OCI-LY7 (cell line): ENCODE measurements at regions not wholly inside any gene's neighbourhood (a gene's known extent, or its start where the extent isn't known, plus 50 kb on each side); places are given as distances from the start of the nearest gene placed in this dataset.

Experiments
- BruUV-seq: library from RNA; stranded (reverse); fragments of 400-500 nt; replicated peaks from 2 replicates; lab custom pipeline; 2021; lab: Mats Ljungman, UMichigan
- CTCF ChIA-PET: fragments of 300-600 bp; sonication (Branson Sonifier 250); formaldehyde crosslinking; loops from one replicate; lab custom pipeline; 2022; ENCODE audit warnings: antibody characterized with exemption; ENCODE audit not compliant: unreplicated experiment; lab: Charles Lee
- POLR2A ChIA-PET: fragments of 300-600 bp; sonication (Branson Sonifier 250); formaldehyde crosslinking; loops from one replicate; lab custom pipeline; 2022; ENCODE audit warnings: antibody characterized with exemption; lab: Charles Lee
- DNase-seq: peaks from one replicate; pipeline ENCODE4 v3.0.0-alpha.2; 2015; ENCODE audit warnings: low spot score
- H2AFZ ChIP-seq: fragments of 200-600 bp; sonication (generic), shearing (Covaris generic); 2 replicates; pipeline ENCODE4 v1.6.1; 2014; ENCODE audit warnings: mild to moderate bottlenecking, antibody characterized with exemption, low read length, moderate library complexity
- H3K27ac ChIP-seq: fragments of 200-600 bp; sonication (generic); 2 replicates; pipeline ENCODE4 v1.5.1; 2014; ENCODE audit warnings: mixed run types, low read depth, mild to moderate bottlenecking, moderate library complexity, low read length, inconsistent platforms; ENCODE audit not compliant: poor library complexity, severe bottlenecking
- H3K36me3 ChIP-seq: fragments of 200-600 bp; sonication (generic); 2 replicates; pipeline ENCODE4 v1.6.1; 2014; ENCODE audit warnings: mild to moderate bottlenecking, antibody characterized with exemption, low read length, moderate library complexity, mixed read lengths; ENCODE audit not compliant: insufficient read depth
- H3K4me1 ChIP-seq: fragments of 200-600 bp; sonication (generic); 2 replicates; pipeline ENCODE4 v1.5.1; 2014; ENCODE audit warnings: mild to moderate bottlenecking, low read length; ENCODE audit not compliant: insufficient read depth, poor library complexity, severe bottlenecking
- H3K4me2 ChIP-seq: fragments of 200-600 bp; sonication (generic); 2 replicates; pipeline ENCODE4 v1.6.1; 2014; ENCODE audit warnings: mild to moderate bottlenecking, low read length
- H3K4me3 ChIP-seq: fragments of 200-600 bp; sonication (generic); 2 replicates; pipeline ENCODE4 v1.5.1; 2014; ENCODE audit warnings: mild to moderate bottlenecking, low read depth, low read length; ENCODE audit not compliant: poor library complexity, severe bottlenecking
- H3K79me2 ChIP-seq: fragments of 200-600 bp; sonication (generic); 2 replicates; pipeline ENCODE4 v1.6.1; 2016; ENCODE audit warnings: low read depth, mild to moderate bottlenecking, low read length, moderate library complexity, mixed read lengths; ENCODE audit not compliant: insufficient read depth
- H3K9me2 ChIP-seq: fragments of 200-600 bp; sonication (generic); 2 replicates; pipeline ENCODE4 v1.6.1; 2016; ENCODE audit warnings: mild to moderate bottlenecking, low read length, mixed read lengths; ENCODE audit not compliant: insufficient read depth
- H3K9me3 ChIP-seq: fragments of 200-600 bp; sonication (generic); 2 replicates; pipeline ENCODE4 v1.6.1; 2014; ENCODE audit warnings: mild to moderate bottlenecking, mixed run types, low read length, mixed read lengths
- H4K20me1 ChIP-seq: fragments of 200-600 bp; sonication (generic); 2 replicates; pipeline ENCODE4 v1.6.1; 2014; ENCODE audit warnings: mild to moderate bottlenecking, antibody characterized with exemption, low read length, moderate library complexity, mixed read lengths; ENCODE audit not compliant: insufficient read depth
- CTCF ChIP-seq: fragments of 200-600 bp; sonication (generic); conservative IDR thresholded peaks from 2 replicates; pipeline ENCODE4 v1.5.1; 2014; ENCODE audit warnings: mild to moderate bottlenecking, antibody characterized with exemption, low read length, moderate library complexity, mixed read lengths
- EZH2phosphoT487 ChIP-seq: fragments of 200-600 bp; sonication (generic); IDR thresholded peaks from 2 replicates; pipeline ENCODE4 v1.6.1; 2018; ENCODE audit warnings: low read depth, borderline replicate concordance, mild to moderate bottlenecking, mixed run types, antibody characterized with exemption, low read length, moderate library complexity, mixed read lengths
- intact Hi-C: fragments of 100-400 bp; cut with micrococcal nuclease; formaldehyde crosslinking; loops from one replicate; pipeline ENCODE4 v1.10.0; 2022; ENCODE audit not compliant: unreplicated experiment

GRCh38 chr4:171461191-171461590 is 352.0 kb upstream of the GALNTL6 start:
- intact Hi-C loops: no loop called here
- Histone ChIP-seq H3K79me2 (no peaks in the 10 kb centered on the region), H3K4me3 (no peak overlapping the region), H2AFZ (no peak overlapping the region), H3K27ac (no peak overlapping the region), H3K36me3 (no peaks in the 10 kb centered on the region), H4K20me1 (no peaks in the 10 kb centered on the region), H3K9me3 (no peaks in the 10 kb centered on the region), H3K4me2 (no peak overlapping the region), H3K9me2 (no peaks in the 10 kb centered on the region), H3K4me1 (no peaks in the 10 kb centered on the region)
- no peak for TF ChIP-seq CTCF
- no peak for TF ChIP-seq EZH2phosphoT487
- DNase-seq: no peak
- BruUV-seq: no TSS peak
- ChIA-PET POLR2A (no interaction called here), CTCF (no interaction called here)

DNA sequence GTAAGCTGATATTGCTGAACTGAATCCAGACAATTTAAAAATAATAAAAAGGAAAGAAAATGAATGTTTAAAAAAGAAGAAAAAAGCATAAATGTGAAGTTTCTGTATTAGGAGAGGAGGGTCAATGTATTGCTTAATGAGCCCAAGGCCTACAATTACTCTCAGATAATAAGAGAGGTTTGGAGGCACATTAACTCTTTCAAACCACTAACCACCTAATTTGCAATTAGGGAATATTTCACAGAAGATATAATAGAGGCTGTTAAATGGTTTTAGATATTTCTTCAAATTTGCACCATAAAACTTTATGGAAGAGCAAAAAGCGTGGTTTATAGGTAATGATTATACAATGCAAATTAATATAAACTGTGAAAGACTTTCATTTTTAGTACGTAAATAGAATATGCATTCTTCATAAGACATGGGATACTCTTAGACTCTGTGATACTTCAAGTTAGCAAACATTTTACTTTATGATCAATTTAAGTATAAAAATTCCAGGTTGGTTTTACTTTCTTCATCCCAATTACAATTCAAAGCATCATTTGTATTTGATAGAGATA is 364.2 kb upstream of the GALNTL6 start:
- Histone ChIP-seq H3K9me2 (no peaks in the 10 kb centered on the region), H4K20me1 (no peaks in the 10 kb centered on the region), H3K4me2 (no peak overlapping the region), H2AFZ (no peak overlapping the region), H3K4me1 (no peaks in the 10 kb centered on the region), H3K36me3 (no peaks in the 10 kb centered on the region), H3K9me3 (no peaks in the 10 kb centered on the region), H3K79me2 (no peaks in the 10 kb centered on the region), H3K4me3 (no peak overlapping the region), H3K27ac (no peak overlapping the region)
- DNase-seq: no peak
- ChIA-PET CTCF (no interaction called here), POLR2A (interaction anchor here (0.6 kb wide), 1 partner anchor 12 kb away, joined by 3 read pairs; no protein-coding TSS in a partner anchor)
- no TSS peak for BruUV-seq
- intact Hi-C loops: no loop called here
- TF ChIP-seq CTCF (no peak), EZH2phosphoT487 (no peak)

- Histone ChIP-seq H3K9me2 (no peaks in the 10 kb centered on the region), H3K36me3 (no peaks in the 10 kb centered on the region), H2AFZ (no peak overlapping the region), H3K27ac (no peak overlapping the region), H4K20me1 (no peaks in the 10 kb centered on the region), H3K9me3 (no peaks in the 10 kb centered on the region), H3K4me1 (no peaks in the 10 kb centered on the region), H3K4me2 (no peak overlapping the region), H3K4me3 (no peak overlapping the region), H3K79me2 (no peaks in the 10 kb centered on the region)
- intact Hi-C loops: no loop called here
- ChIA-PET CTCF (no interaction called here), POLR2A (no interaction called here)
- no peak for DNase-seq
- TF ChIP-seq CTCF: no peak
- TF ChIP-seq EZH2phosphoT487: no peak
- BruUV-seq: no TSS peak
Measured at GRCh38 chr4:171448358-171448757, 364.8 kb upstream of the GALNTL6 start.
